Activated naive CD8-positive, alpha-beta T cell (primary cell): ENCODE measurements at regions not wholly inside any gene's neighbourhood (a gene's known extent, or its start where the extent isn't known, plus 50 kb on each side); places are given as distances from the start of the nearest gene placed in this dataset.

Experiments
- H3K27ac Mint-ChIP-seq: one replicate; pipeline ENCODE4 v1.8.0; 2021; ENCODE audit warnings: mixed read lengths
- H3K27me3 Mint-ChIP-seq: one replicate; pipeline ENCODE4 v1.8.0; 2021; ENCODE audit warnings: mixed read lengths
- H3K36me3 Mint-ChIP-seq: one replicate; pipeline ENCODE4 v1.8.0; 2021; ENCODE audit warnings: mixed read lengths
- H3K4me1 Mint-ChIP-seq: one replicate; pipeline ENCODE4 v1.8.0; 2021; ENCODE audit warnings: low read depth, mixed read lengths
- H3K4me3 Mint-ChIP-seq: one replicate; pipeline ENCODE4 v1.8.0; 2021; ENCODE audit warnings: mild to moderate bottlenecking, mixed read lengths
- H3K9me3 Mint-ChIP-seq: one replicate; pipeline ENCODE4 v1.8.0; 2021; ENCODE audit warnings: low read depth, mixed read lengths

- no peak overlapping the region for H3K4me3 Mint-ChIP-seq
- H3K36me3 Mint-ChIP-seq, result no peaks in the 10 kb centered on the region
- peaks cover 6% of the 10 kb centered on the region for H3K4me1 Mint-ChIP-seq
- H3K9me3 Mint-ChIP-seq, result no peaks in the 10 kb centered on the region
- no peaks in the 10 kb centered on the region for H3K27me3 Mint-ChIP-seq
- no peak overlapping the region for H3K27ac Mint-ChIP-seq
Observed at GRCh38 chr5:54659700-54660131, 142.2 kb downstream of the SNX18 start.

GRCh38 chr5:54658010-54658409 is 140.5 kb downstream of the SNX18 start:
- Mint-ChIP-seq H3K27me3 (no peaks in the 10 kb centered on the region), H3K4me3 (no peak overlapping the region), H3K36me3 (no peaks in the 10 kb centered on the region), H3K27ac (no peak overlapping the region), H3K4me1 (peaks cover 11% of the 10 kb centered on the region), H3K9me3 (no peaks in the 10 kb centered on the region)

GRCh38 chr5:54656261-54656728 is 138.7 kb downstream of the SNX18 start:
- peaks cover 11% of the 10 kb centered on the region for H3K4me1 Mint-ChIP-seq
- H3K27me3 Mint-ChIP-seq, result no peaks in the 10 kb centered on the region
- H3K27ac Mint-ChIP-seq, result no peak overlapping the region
- no peaks in the 10 kb centered on the region for H3K36me3 Mint-ChIP-seq
- no peaks in the 10 kb centered on the region for H3K9me3 Mint-ChIP-seq
- H3K4me3 Mint-ChIP-seq, result no peak overlapping the region

GRCh38 chr5:54655761-54656160 is 138.2 kb downstream of the SNX18 start:
- Mint-ChIP-seq H3K9me3 (no peaks in the 10 kb centered on the region), H3K27ac (no peak overlapping the region), H3K27me3 (no peaks in the 10 kb centered on the region), H3K4me1 (peaks cover 11% of the 10 kb centered on the region), H3K36me3 (no peaks in the 10 kb centered on the region), H3K4me3 (no peak overlapping the region)

DNA sequence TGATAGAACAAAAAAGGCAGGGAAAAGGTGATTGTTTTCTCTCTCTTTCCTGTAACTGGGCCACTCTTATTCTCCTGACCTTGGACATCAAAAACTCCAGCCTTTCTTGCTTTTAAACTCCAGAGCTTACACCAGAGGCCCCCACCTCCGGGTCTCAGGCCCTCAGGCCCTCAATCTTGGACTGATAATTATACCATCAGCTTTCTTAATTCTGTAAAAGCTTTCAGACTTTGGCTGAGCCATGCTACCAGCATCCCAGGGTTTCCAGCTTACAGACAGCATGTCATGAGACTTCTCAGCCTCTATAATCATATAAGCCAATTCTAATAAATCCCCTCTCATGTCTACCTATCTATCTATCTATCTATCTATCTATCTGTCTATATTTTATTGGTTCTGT is 137.7 kb downstream of the SNX18 start:
- Mint-ChIP-seq H3K4me1 (peaks cover 11% of the 10 kb centered on the region), H3K9me3 (no peaks in the 10 kb centered on the region), H3K4me3 (no peak overlapping the region), H3K36me3 (no peaks in the 10 kb centered on the region), H3K27ac (no peak overlapping the region), H3K27me3 (no peaks in the 10 kb centered on the region)

GRCh38 chr5:54653956-54654614 is 136.5 kb downstream of the SNX18 start:
- Mint-ChIP-seq H3K27ac (no peak overlapping the region), H3K4me3 (no peak overlapping the region), H3K4me1 (peaks cover 11% of the 10 kb centered on the region), H3K27me3 (no peaks in the 10 kb centered on the region), H3K9me3 (no peaks in the 10 kb centered on the region), H3K36me3 (no peaks in the 10 kb centered on the region)

DNA sequence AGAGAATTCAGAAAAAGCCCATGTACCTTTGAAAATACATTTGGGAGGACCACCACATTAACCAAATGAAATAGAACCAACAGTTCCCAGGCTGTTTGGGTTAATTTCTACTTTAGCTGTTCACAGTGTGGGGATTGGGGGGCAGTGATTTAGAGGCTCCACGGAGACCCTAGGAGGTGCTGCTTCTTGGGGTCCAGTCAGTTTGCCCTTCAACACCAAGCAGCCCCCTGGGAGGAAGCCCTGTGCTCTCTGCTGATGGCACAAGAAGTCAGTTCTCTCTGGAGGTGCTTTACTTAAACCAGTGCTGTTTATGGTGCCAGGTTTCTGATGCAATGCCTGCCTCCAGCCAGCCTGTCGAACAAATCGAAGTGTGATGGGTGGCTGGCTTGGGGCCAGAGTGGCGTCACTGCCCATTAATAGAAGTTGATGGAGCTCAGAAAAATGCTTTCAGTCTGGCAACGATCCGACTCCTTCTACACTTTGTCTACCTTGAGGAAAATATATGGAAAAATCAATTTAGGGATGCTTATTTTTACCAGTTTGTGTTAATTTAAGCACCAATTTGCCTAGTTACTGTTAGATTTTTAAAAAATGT is 134.0 kb downstream of the SNX18 start:
- Mint-ChIP-seq H3K9me3 (no peaks in the 10 kb centered on the region), H3K4me3 (no peak overlapping the region), H3K4me1 (peaks cover 29% of the 10 kb centered on the region), H3K36me3 (peaks cover 2% of the 10 kb centered on the region), H3K27me3 (no peaks in the 10 kb centered on the region), H3K27ac (no peak overlapping the region)

GRCh38 chr5:54649041-54649504 is 131.5 kb downstream of the SNX18 start:
- H3K27ac Mint-ChIP-seq, result no peak overlapping the region
- H3K36me3 Mint-ChIP-seq, result peaks cover 2% of the 10 kb centered on the region
- H3K4me3 Mint-ChIP-seq, result no peak overlapping the region
- H3K4me1 Mint-ChIP-seq, result peaks cover 44% of the 10 kb centered on the region
- H3K27me3 Mint-ChIP-seq, result no peaks in the 10 kb centered on the region
- H3K9me3 Mint-ChIP-seq, result no peaks in the 10 kb centered on the region

DNA sequence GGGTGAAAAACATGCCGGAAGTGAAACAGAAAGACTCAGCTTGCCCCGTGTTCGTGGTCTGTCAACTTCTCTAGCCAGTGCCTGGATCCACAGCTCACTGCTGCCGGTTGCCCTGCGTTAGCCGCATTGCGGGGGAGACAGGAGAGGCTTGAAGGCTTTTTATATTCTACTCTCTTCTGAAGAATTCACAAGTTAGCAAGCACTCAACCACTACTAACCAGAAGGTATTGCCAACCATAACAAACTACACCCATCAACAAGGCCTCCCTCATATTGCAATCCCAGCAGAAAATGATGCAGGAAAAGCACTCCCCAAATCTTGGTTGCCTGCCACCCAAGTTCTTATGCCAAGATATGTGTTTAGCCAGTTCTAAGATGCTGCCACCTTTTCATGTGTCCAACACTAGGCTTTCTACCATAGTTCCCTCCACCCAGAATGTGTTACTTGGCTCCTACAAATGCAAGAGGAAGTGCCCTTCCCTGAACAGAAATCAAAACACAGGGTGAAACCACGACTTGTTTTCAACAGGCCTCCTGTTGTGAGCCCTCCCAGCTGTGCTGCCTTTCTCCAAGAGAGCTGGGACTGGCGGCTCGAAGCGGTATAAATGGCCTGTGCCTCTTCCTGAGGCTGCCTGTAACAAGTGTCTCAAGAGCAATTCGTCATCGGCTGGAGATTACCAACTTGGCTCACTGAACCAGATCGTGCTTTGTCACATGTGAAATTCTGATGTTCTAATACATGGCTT is 129.0 kb downstream of the SNX18 start:
- H3K9me3 Mint-ChIP-seq, result no peaks in the 10 kb centered on the region
- no peaks in the 10 kb centered on the region for H3K27me3 Mint-ChIP-seq
- H3K4me1 Mint-ChIP-seq, result peaks cover 53% of the 10 kb centered on the region
- peak overlapping the region; percentile 77 for H3K4me3 Mint-ChIP-seq
- peaks cover 2% of the 10 kb centered on the region for H3K36me3 Mint-ChIP-seq
- peak overlapping the region; percentile 90 for H3K27ac Mint-ChIP-seq

GRCh38 chr5:54645882-54646355 is 128.4 kb downstream of the SNX18 start:
- no peaks in the 10 kb centered on the region for H3K9me3 Mint-ChIP-seq
- H3K4me1 Mint-ChIP-seq, result peaks cover 53% of the 10 kb centered on the region
- peaks cover 2% of the 10 kb centered on the region for H3K36me3 Mint-ChIP-seq
- H3K4me3 Mint-ChIP-seq, result peak overlapping the region; percentile 77
- peak overlapping the region; percentile 90 for H3K27ac Mint-ChIP-seq
- H3K27me3 Mint-ChIP-seq, result no peaks in the 10 kb centered on the region

GRCh38 chr5:54644226-54644625 is 126.7 kb downstream of the SNX18 start:
- peak overlapping the region; percentile 2 for H3K27ac Mint-ChIP-seq
- no peaks in the 10 kb centered on the region for H3K27me3 Mint-ChIP-seq

GRCh38 chr5:54643685-54644106 is 126.1 kb downstream of the SNX18 start:
- Mint-ChIP-seq H3K4me3 (no peak overlapping the region), H3K27ac (no peak overlapping the region), H3K4me1 (peaks cover 53% of the 10 kb centered on the region), H3K27me3 (no peaks in the 10 kb centered on the region), H3K9me3 (no peaks in the 10 kb centered on the region), H3K36me3 (peaks cover 2% of the 10 kb centered on the region)

More at GRCh38 chr5:54644226-54644625, 126.7 kb downstream of the SNX18 start:
- Mint-ChIP-seq H3K4me1 (peaks cover 53% of the 10 kb centered on the region), H3K9me3 (no peaks in the 10 kb centered on the region), H3K4me3 (no peak overlapping the region), H3K36me3 (peaks cover 2% of the 10 kb centered on the region)

GRCh38 chr5:54639621-54640020 is 122.1 kb downstream of the SNX18 start:
- no peaks in the 10 kb centered on the region for H3K27me3 Mint-ChIP-seq
- H3K9me3 Mint-ChIP-seq, result no peaks in the 10 kb centered on the region
- H3K27ac Mint-ChIP-seq, result no peak overlapping the region
- H3K36me3 Mint-ChIP-seq, result no peaks in the 10 kb centered on the region
- H3K4me3 Mint-ChIP-seq, result no peak overlapping the region
- peaks cover 37% of the 10 kb centered on the region for H3K4me1 Mint-ChIP-seq

GRCh38 chr5:54638106-54638505 is 120.5 kb downstream of the SNX18 start:
- Mint-ChIP-seq H3K27me3 (no peaks in the 10 kb centered on the region), H3K9me3 (no peaks in the 10 kb centered on the region), H3K36me3 (no peaks in the 10 kb centered on the region), H3K4me1 (peaks cover 23% of the 10 kb centered on the region), H3K4me3 (no peak overlapping the region), H3K27ac (no peak overlapping the region)

- Mint-ChIP-seq H3K4me3 (no peak overlapping the region), H3K27ac (no peak overlapping the region)
Observed at GRCh38 chr5:54637654-54638053, 120.1 kb downstream of the SNX18 start.

More at GRCh38 chr5:54637654-54638053, 120.1 kb downstream of the SNX18 start:
- Mint-ChIP-seq H3K27me3 (no peaks in the 10 kb centered on the region), H3K9me3 (no peaks in the 10 kb centered on the region), H3K4me1 (peaks cover 22% of the 10 kb centered on the region), H3K36me3 (no peaks in the 10 kb centered on the region)
